SK-N-SH (cell line): ENCODE measurements at regions not wholly inside any gene's neighbourhood (a gene's known extent, or its start where the extent isn't known, plus 50 kb on each side); places are given as distances from the start of the nearest gene placed in this dataset.
A peak's percentile ranks its signal among the peaks of the same experiment; 100 is the strongest.

Experiments used
- CTCF ChIA-PET: fragments of 300-600, 350-600 bp; formaldehyde crosslinking; extraction: SDS; loops from one replicate; lab custom pipeline; 2021; lab: Yijun Ruan, JAX
- POLR2A ChIA-PET: fragments of 350-600 bp; sonication (Branson Sonifier 250); formaldehyde crosslinking; extraction: SDS; loops from one replicate; lab custom pipeline; 2020; ENCODE audit warnings: antibody characterized with exemption, inconsistent platforms; lab: Yijun Ruan, JAX
- DNase-seq: peaks from one replicate; pipeline ENCODE4 v3.0.0; 2012
- H2AFZ ChIP-seq: fragments of 200-600 bp; sonication (generic); 2 replicates; pipeline ENCODE4 v1.8.1; 2016; ENCODE audit warnings: antibody characterized with exemption, mild to moderate bottlenecking, low read depth
- H3F3A ChIP-seq: fragments of 200-600 bp; sonication (generic); replicated peaks from 2 replicates; pipeline ENCODE3; 2016; ENCODE audit warnings: antibody characterized with exemption, mild to moderate bottlenecking; ENCODE audit not compliant: insufficient read depth
- H3K27ac ChIP-seq, 2 experiments: fragments of 200-500 bp in 1 of 2; fragments of 200-600 bp in 1 of 2; sonication (Bioruptor generic) in 1 of 2; sonication (generic), shearing (Covaris generic) in 1 of 2; 2 replicates each; pipeline versions ENCODE4 v1.5.1 to v1.6.1; 2014 to 2016; ENCODE audit warnings: low read depth in 2 of 2, inconsistent platforms in 1 of 2, low read length in 1 of 2, mild to moderate bottlenecking in 1 of 2, mixed read lengths in 1 of 2
- H3K27me3 ChIP-seq: fragments of 200-600 bp; sonication (generic), shearing (Covaris generic); 2 replicates; pipeline ENCODE4 v1.6.1; 2016; ENCODE audit warnings: mixed run types; ENCODE audit not compliant: insufficient read depth
- H3K36me3 ChIP-seq, 2 experiments: fragments of 200-500 bp in 1 of 2; fragments of 200-600 bp in 1 of 2; sonication (Bioruptor generic) in 1 of 2; sonication (generic) in 1 of 2; replicated peaks in 1 of 2; 2 replicates each; pipeline versions ENCODE3 to v1.5.1; 2014 to 2016; ENCODE audit warnings: low read length in 1 of 2, mild to moderate bottlenecking in 1 of 2; ENCODE audit not compliant: insufficient read depth in 2 of 2, control insufficient read depth in 1 of 2
- H3K4me1 ChIP-seq, 2 experiments: fragments of 200-500 bp in 1 of 2; fragments of 200-600 bp in 1 of 2; sonication (Bioruptor generic) in 1 of 2; sonication (generic), shearing (Covaris generic) in 1 of 2; 2 replicates each; pipeline versions ENCODE4 v1.5.1 to v1.6.1; 2014 to 2016; ENCODE audit warnings: low read depth in 1 of 2, low read length in 1 of 2, mixed run types in 1 of 2; ENCODE audit not compliant: insufficient read depth in 2 of 2, control insufficient read depth in 1 of 2
- H3K4me2 ChIP-seq: fragments of 200-600 bp; sonication (generic), shearing (Covaris generic); 2 replicates; pipeline ENCODE4 v1.6.1; 2017; ENCODE audit warnings: mixed run types
- H3K4me3 ChIP-seq, 2 experiments: fragments of 200-500 bp in 1 of 2; fragments of 200-600 bp in 1 of 2; sonication (Bioruptor generic) in 1 of 2; sonication (generic), shearing (Covaris generic) in 1 of 2; 2 replicates each; pipeline versions ENCODE4 v1.5.1 to v1.8.1; 2014 to 2016; ENCODE audit warnings: low read depth in 2 of 2, inconsistent platforms in 1 of 2, low read length in 1 of 2, mild to moderate bottlenecking in 1 of 2, mixed read lengths in 1 of 2, moderate library complexity in 1 of 2
- H3K79me2 ChIP-seq: fragments of 200-600 bp; sonication (generic); 2 replicates; pipeline ENCODE4 v1.8.1; 2017; ENCODE audit warnings: mild to moderate bottlenecking; ENCODE audit not compliant: insufficient read depth
- H3K9ac ChIP-seq: fragments of 200-600 bp; sonication (generic); 2 replicates; pipeline ENCODE4 v1.6.1; 2017; ENCODE audit warnings: mixed run types
- H3K9me2 ChIP-seq: fragments of 200-600 bp; sonication (generic); 2 replicates; pipeline ENCODE4 v1.6.1; 2017; ENCODE audit warnings: mixed run types
- H3K9me3 ChIP-seq: fragments of 200-600 bp; sonication (generic); 2 replicates; pipeline ENCODE4 v1.6.1; 2017; ENCODE audit warnings: mixed run types, mild to moderate bottlenecking, moderate library complexity
- H4K20me1 ChIP-seq: fragments of 200-600 bp; sonication (generic); 2 replicates; pipeline ENCODE4 v1.6.1; 2017; ENCODE audit warnings: mild to moderate bottlenecking, mixed run types; ENCODE audit not compliant: insufficient read depth
- ELF1 ChIP-seq: IDR thresholded peaks from 2 replicates; pipeline ENCODE4 v1.4.0; 2012
- EP300 ChIP-seq, 2 experiments: IDR thresholded peaks; 2 replicates each; pipeline versions ENCODE4 v1.4.0 to v1.6.1; 2012; ENCODE audit warnings: borderline replicate concordance in 1 of 2, low read depth in 1 of 2, low read length in 1 of 2
- FOSL2 ChIP-seq: IDR thresholded peaks from 2 replicates; pipeline ENCODE4 v1.4.0; 2012; ENCODE audit warnings: low read depth, mild to moderate bottlenecking, moderate library complexity, borderline replicate concordance
- FOXM1 ChIP-seq: IDR thresholded peaks from 2 replicates; pipeline ENCODE4 v1.4.0; 2012; ENCODE audit warnings: low read depth, mild to moderate bottlenecking
- JUND ChIP-seq: IDR thresholded peaks from 2 replicates; pipeline ENCODE4 v1.4.0; 2012
- MEF2A ChIP-seq: IDR thresholded peaks from 2 replicates; pipeline ENCODE4 v1.4.0; 2012; ENCODE audit warnings: low read depth, borderline replicate concordance
- MXI1 ChIP-seq: IDR thresholded peaks from 2 replicates; pipeline ENCODE4 v1.6.1; 2012; ENCODE audit warnings: mild to moderate bottlenecking, low read depth, low read length, improper control_type of control experiment
- RCOR1 ChIP-seq: fragments of 150-350 bp; IDR thresholded peaks from 2 replicates; pipeline ENCODE4 v1.6.1; 2017; ENCODE audit warnings: antibody characterized with exemption, low read length
- TCF12 ChIP-seq: IDR thresholded peaks from 2 replicates; pipeline ENCODE4 v1.4.0; 2012
- TEAD4 ChIP-seq: IDR thresholded peaks from 2 replicates; pipeline ENCODE4 v1.4.0; 2012; ENCODE audit warnings: mild to moderate bottlenecking, borderline replicate concordance; ENCODE audit not compliant: insufficient read depth
- WGBS: methylation state at CpG from one replicate; pipeline ENCODE4 v1.1.6; 2017; ENCODE audit warnings: low lambda C conversion rate; 5-methylcytosine and 5-hydroxymethylcytosine counted together
- TF ChIP-seq, protein P1 (sequence below): fragments of 150-350 bp; IDR thresholded peaks from 2 replicates; pipeline ENCODE4 v1.6.1; 2017; ENCODE audit warnings: antibody characterized with exemption, low read length, low read depth, borderline replicate concordance
- TF ChIP-seq, protein P2 (sequence below): IDR thresholded peaks from 2 replicates; pipeline ENCODE4 v1.4.0; 2012; ENCODE audit warnings: low read depth, borderline replicate concordance
- TF ChIP-seq, protein P3 (sequence below): IDR thresholded peaks from 2 replicates; pipeline ENCODE4 v1.4.0; 2012; ENCODE audit warnings: low read depth
- TF ChIP-seq, protein P4 (sequence below): IDR thresholded peaks from 2 replicates; pipeline ENCODE4 v1.4.0; 2012; ENCODE audit warnings: low read depth, borderline replicate concordance
- TF ChIP-seq, protein P5 (sequence below): IDR thresholded peaks from 2 replicates; pipeline ENCODE4; 2012
- TF ChIP-seq, protein P6 (sequence below): fragments of 200-600 bp; sonication (generic); IDR thresholded peaks from 2 replicates; pipeline ENCODE4 v1.6.1; 2017; ENCODE audit warnings: antibody characterized with exemption, mild to moderate bottlenecking, moderate library complexity

DNA sequence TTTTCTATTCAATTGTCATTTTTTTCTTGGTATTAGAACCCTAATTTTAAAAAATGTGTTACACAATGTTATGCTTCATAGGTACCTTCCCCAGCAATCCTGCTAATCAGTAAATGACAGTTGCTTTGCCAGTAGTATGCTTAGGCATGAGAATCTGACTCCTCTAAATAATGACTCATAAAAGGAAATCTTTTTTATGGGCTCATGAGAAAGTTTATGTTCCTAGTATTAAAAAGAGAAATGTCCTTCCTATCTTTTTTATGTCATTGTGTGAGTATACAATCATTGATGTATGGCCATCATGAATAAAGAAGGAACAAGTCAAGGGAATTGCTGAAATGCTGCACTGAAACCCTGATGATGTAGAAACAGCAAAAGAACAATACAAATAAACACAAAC lies 1237.7 kb upstream of the PCDH20 start:
- Histone ChIP-seq H3K36me3 (no peaks in the 10 kb centered on the region), H3K4me3 (no peak overlapping the region)
- TF ChIP-seq, protein P1, sequence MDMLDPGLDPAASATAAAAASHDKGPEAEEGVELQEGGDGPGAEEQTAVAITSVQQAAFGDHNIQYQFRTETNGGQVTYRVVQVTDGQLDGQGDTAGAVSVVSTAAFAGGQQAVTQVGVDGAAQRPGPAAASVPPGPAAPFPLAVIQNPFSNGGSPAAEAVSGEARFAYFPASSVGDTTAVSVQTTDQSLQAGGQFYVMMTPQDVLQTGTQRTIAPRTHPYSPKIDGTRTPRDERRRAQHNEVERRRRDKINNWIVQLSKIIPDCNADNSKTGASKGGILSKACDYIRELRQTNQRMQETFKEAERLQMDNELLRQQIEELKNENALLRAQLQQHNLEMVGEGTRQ, result no peak
- TF ChIP-seq TCF12, result no peak
- TF ChIP-seq MXI1, result no peak
- TF ChIP-seq, protein P2, sequence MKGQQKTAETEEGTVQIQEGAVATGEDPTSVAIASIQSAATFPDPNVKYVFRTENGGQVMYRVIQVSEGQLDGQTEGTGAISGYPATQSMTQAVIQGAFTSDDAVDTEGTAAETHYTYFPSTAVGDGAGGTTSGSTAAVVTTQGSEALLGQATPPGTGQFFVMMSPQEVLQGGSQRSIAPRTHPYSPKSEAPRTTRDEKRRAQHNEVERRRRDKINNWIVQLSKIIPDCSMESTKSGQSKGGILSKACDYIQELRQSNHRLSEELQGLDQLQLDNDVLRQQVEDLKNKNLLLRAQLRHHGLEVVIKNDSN, result no peak
- TF ChIP-seq, protein P3, sequence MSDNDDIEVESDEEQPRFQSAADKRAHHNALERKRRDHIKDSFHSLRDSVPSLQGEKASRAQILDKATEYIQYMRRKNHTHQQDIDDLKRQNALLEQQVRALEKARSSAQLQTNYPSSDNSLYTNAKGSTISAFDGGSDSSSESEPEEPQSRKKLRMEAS, result no peak
- TF ChIP-seq JUND, result no peak
- no peak for TF ChIP-seq TEAD4
- no peak for TF ChIP-seq FOSL2
- TF ChIP-seq, protein P4, sequence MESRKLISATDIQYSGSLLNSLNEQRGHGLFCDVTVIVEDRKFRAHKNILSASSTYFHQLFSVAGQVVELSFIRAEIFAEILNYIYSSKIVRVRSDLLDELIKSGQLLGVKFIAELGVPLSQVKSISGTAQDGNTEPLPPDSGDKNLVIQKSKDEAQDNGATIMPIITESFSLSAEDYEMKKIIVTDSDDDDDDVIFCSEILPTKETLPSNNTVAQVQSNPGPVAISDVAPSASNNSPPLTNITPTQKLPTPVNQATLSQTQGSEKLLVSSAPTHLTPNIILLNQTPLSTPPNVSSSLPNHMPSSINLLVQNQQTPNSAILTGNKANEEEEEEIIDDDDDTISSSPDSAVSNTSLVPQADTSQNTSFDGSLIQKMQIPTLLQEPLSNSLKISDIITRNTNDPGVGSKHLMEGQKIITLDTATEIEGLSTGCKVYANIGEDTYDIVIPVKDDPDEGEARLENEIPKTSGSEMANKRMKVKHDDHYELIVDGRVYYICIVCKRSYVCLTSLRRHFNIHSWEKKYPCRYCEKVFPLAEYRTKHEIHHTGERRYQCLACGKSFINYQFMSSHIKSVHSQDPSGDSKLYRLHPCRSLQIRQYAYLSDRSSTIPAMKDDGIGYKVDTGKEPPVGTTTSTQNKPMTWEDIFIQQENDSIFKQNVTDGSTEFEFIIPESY, result no peak
- TF ChIP-seq RCOR1, result no peak
- no peak for TF ChIP-seq EP300 (IDR thresholded peaks at IDR 0.05; ENCODE audit: borderline replicate concordance in 1 of 2, low read depth in 1 of 2, low read length in 1 of 2)
- no peak for TF ChIP-seq ELF1
- TF ChIP-seq, all 33 proteins: peak for 0
- Histone ChIP-seq H3K9me2 (no peaks in the 10 kb centered on the region), H3K27ac (no peak overlapping the region), H3K79me2 (no peaks in the 10 kb centered on the region), H3K9me3 (no peaks in the 10 kb centered on the region), H3K9ac (no peak overlapping the region), H4K20me1 (no peaks in the 10 kb centered on the region), H2AFZ (no peak overlapping the region), H3K4me1 (no peaks in the 10 kb centered on the region; a peak in 1 of 4 replicates), H3K27me3 (no peaks in the 10 kb centered on the region), H3F3A (no peaks in the 10 kb centered on the region), H3K4me2 (no peak overlapping the region)
- CTCF ChIA-PET, result no interaction called here
- no peak for DNase-seq
- POLR2A ChIA-PET, result no interaction called here

DNA sequence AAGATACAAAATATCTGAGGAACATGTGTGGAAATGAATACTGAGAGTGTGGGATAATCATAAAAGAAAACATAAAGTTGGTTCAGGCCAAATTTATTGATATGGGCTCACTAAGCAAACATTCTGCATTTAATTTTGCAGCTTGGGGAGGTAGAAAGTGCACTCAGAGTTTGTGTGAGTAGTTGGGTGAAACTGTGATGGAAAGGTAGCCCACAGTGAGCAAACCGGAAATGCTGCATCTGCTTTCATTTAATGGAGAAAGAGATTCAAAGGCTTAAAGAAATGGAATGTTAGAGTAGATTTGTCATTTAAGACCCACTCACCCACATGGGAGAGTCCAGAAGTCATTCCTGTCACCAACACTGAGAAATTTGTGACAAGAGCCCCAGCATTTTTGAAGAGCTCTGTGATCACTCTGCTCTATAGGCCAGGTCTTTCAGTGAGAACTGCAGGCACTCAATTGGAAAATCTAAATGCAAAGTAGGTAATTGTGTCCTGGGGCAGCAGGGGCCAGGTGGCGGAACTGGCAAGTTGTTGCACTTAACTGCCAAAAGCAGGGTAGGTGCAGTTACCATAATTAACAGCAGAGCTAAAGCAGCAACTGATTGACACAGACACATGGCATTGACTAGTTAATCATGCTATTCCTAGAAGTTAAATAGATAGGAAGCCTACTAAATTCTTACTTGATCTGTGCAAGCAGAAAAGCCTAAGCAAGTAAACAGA lies 1228.3 kb upstream of the PCDH20 start:
- H3K9ac ChIP-seq, result no peak overlapping the region
- H3K4me3 ChIP-seq, result no peak overlapping the region
- H2AFZ ChIP-seq, result no peak overlapping the region
- peaks cover 0 to 2% of the 10 kb centered on the region in 2 experiments; a peak in 2 of 4 replicates for H3K4me1 ChIP-seq
- no peak overlapping the region; a peak in 1 of 4 replicates for H3K27ac ChIP-seq
- H3K27me3 ChIP-seq, result no peaks in the 10 kb centered on the region
- DNase-seq, result no peak
- TF ChIP-seq, protein P5, sequence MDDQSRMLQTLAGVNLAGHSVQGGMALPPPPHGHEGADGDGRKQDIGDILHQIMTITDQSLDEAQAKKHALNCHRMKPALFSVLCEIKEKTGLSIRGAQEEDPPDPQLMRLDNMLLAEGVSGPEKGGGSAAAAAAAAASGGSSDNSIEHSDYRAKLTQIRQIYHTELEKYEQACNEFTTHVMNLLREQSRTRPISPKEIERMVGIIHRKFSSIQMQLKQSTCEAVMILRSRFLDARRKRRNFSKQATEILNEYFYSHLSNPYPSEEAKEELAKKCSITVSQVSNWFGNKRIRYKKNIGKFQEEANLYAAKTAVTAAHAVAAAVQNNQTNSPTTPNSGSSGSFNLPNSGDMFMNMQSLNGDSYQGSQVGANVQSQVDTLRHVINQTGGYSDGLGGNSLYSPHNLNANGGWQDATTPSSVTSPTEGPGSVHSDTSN, result no peak
- TF ChIP-seq, protein P6, sequence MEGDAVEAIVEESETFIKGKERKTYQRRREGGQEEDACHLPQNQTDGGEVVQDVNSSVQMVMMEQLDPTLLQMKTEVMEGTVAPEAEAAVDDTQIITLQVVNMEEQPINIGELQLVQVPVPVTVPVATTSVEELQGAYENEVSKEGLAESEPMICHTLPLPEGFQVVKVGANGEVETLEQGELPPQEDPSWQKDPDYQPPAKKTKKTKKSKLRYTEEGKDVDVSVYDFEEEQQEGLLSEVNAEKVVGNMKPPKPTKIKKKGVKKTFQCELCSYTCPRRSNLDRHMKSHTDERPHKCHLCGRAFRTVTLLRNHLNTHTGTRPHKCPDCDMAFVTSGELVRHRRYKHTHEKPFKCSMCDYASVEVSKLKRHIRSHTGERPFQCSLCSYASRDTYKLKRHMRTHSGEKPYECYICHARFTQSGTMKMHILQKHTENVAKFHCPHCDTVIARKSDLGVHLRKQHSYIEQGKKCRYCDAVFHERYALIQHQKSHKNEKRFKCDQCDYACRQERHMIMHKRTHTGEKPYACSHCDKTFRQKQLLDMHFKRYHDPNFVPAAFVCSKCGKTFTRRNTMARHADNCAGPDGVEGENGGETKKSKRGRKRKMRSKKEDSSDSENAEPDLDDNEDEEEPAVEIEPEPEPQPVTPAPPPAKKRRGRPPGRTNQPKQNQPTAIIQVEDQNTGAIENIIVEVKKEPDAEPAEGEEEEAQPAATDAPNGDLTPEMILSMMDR, result no peak
- TF ChIP-seq MXI1 (peak; percentile 31; the same call in 1 of the 2 replicates), MEF2A (no peak), EP300 (IDR thresholded peaks at IDR 0.05; ENCODE audit: borderline replicate concordance in 1 of 2, low read depth in 1 of 2, low read length in 1 of 2) (peak in 1 of 2 experiments; percentile 48; a peak in 1 of 4 replicates), FOXM1 (no peak)
- TF ChIP-seq, protein P1, result no peak
- no peaks in the 10 kb centered on the region for H3K9me2 ChIP-seq
- ChIA-PET CTCF (interaction anchor here (1.1 kb wide), 1 partner anchor 17 kb away, joined by 3 read pairs; no protein-coding TSS in a partner anchor), POLR2A (no interaction called here)
- no peaks in the 10 kb centered on the region for H3K36me3 ChIP-seq
- no peak overlapping the region for H3K4me2 ChIP-seq
- H3F3A ChIP-seq, result peaks cover 20% of the 10 kb centered on the region
- no peaks in the 10 kb centered on the region for H4K20me1 ChIP-seq
- no peaks in the 10 kb centered on the region for H3K79me2 ChIP-seq
- 48% methylated on average over 2 of the region's 2 CpGs for WGBS
- H3K9me3 ChIP-seq, result no peaks in the 10 kb centered on the region
